GM13977 (cell line): ENCODE measurements at regions not wholly inside any gene's neighbourhood (a gene's known extent, or its start where the extent isn't known, plus 50 kb on each side); places are given as distances from the start of the nearest gene placed in this dataset.

ENCODE experiments used
- DNase-seq: peaks from one replicate; pipeline ENCODE4 v3.0.0; 2012; ENCODE audit warnings: low spot score
- CTCF ChIP-seq: IDR thresholded peaks from 2 replicates; pipeline ENCODE4 v1.5.1; 2012; ENCODE audit warnings: mild to moderate bottlenecking, control low read depth; ENCODE audit not compliant: insufficient read depth; ENCODE audit errors: extremely low read depth, missing control alignments
- in situ Hi-C: fragments of 300-500 bp; cut with MboI; formaldehyde crosslinking; loops from one replicate; pipeline ENCODE4 v1.12.0; 2022; ENCODE audit warnings: low sequenced_read_pairs, low pct_unique_long_range_greater_than_20kb, mixed read lengths, inconsistent platforms; ENCODE audit not compliant: unreplicated experiment

GRCh38 chr13:106636492-106636891 lies 68.6 kb upstream of the ARGLU1 start:
- TF ChIP-seq CTCF, result no peak
- DNase-seq, result no peak
- in situ Hi-C loops, result no loop called here

GRCh38 chr13:106635616-106636015 lies 67.7 kb upstream of the ARGLU1 start:
- in situ Hi-C loops, result no loop called here
- DNase-seq, result no peak
- TF ChIP-seq CTCF, result no peak

GRCh38 chr13:106633321-106633720 lies 65.4 kb upstream of the ARGLU1 start:
- DNase-seq, result no peak
- in situ Hi-C loops, result no loop called here

DNA sequence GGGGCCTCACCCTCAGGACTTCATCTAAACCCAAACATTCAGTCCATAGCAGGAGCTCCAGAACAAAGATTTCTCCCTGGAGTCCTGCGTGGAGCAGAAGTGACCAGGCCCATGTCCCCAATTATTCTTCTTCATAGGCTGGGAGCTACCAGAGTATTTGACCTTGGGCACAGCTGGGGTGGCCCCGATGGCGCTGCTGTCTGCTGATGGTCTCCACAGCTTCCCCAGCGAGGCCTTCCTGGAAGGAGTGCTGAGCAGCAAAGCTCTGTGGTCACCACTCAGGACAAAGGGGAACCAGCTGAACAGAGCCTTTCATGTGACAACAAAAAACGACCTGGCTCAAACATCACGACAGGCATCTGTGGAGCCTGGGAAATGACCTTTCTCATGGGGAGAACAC lies 62.7 kb upstream of the ARGLU1 start:
- no peak for TF ChIP-seq CTCF
- in situ Hi-C loops, result no loop called here
- DNase-seq, result no peak

More at GRCh38 chr13:106633321-106633720, 65.4 kb upstream of the ARGLU1 start:
- TF ChIP-seq CTCF, result no peak

GRCh38 chr13:106630162-106630561 lies 62.2 kb upstream of the ARGLU1 start:
- TF ChIP-seq CTCF, result no peak
- in situ Hi-C loops, result no loop called here
- DNase-seq, result no peak

- in situ Hi-C loops, result no loop called here
- TF ChIP-seq CTCF, result no peak
- DNase-seq, result no peak
Measured at GRCh38 chr13:106628936-106629659, 61.2 kb upstream of the ARGLU1 start.
